ENCODE measurements at regions not wholly inside any gene's neighbourhood (a gene's known extent, or its start where the extent isn't known, plus 50 kb on each side); places are given as distances from the start of the nearest gene placed in this dataset.

DNA sequence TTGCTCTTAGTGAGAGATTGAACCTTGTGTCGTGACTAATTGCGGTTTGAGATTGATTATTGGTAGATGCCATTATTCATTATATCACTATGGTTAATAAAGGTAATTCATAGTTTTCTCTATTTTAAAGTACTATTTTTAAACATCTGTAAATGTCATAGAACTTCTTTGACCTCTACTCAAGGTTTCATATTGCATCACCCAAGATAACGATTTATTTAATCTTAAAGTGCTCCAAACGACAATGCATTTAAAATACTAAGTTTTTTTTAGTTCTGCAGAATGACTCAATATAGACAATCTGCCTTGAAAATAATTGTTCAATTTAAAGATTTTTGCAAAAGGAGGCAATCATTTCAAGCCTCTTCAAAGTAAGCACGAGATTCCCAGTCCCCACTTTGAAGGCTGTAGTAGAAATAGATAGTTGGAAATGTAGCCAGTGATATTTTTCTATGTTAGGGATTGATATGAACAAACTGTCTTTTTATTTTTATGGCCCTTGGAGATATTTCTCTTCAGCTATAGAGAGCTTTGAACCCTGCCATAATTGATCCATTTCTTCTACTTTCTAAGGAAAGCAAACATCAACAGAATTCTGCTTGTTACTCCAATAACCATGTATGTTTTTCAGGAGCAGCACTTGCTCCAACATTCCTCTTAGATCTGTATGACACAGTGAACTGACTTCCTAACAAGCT is 114.2 kb upstream of the PALMD start:
- Histone ChIP-seq H3K27ac (ENCODE audit: low read depth in 1 of 2, low read length in 2 of 2) (no peak overlapping the region), H3K4me1 (ENCODE audit: insufficient read depth, low read length) (no peaks in the 10 kb centered on the region), H3K36me3 (ENCODE audit: insufficient read depth, low read length) (no peaks in the 10 kb centered on the region), H3K9me3 (ENCODE audit: control insufficient read depth in 1 of 2, insufficient read depth in 1 of 2, low read length in 2 of 2) (no peaks in the 10 kb centered on the region), H3K4me3 (ENCODE audit: low read length) (no peak overlapping the region), H3K27me3 (ENCODE audit: control insufficient read depth in 1 of 2, insufficient read depth in 2 of 2, low read length in 2 of 2) (no peaks in the 10 kb centered on the region)
- no peaks in the 10 kb centered on the region for H3K36me3 Mint-ChIP-seq (ENCODE audit: low read depth)
- TF ChIP-seq, protein P1, sequence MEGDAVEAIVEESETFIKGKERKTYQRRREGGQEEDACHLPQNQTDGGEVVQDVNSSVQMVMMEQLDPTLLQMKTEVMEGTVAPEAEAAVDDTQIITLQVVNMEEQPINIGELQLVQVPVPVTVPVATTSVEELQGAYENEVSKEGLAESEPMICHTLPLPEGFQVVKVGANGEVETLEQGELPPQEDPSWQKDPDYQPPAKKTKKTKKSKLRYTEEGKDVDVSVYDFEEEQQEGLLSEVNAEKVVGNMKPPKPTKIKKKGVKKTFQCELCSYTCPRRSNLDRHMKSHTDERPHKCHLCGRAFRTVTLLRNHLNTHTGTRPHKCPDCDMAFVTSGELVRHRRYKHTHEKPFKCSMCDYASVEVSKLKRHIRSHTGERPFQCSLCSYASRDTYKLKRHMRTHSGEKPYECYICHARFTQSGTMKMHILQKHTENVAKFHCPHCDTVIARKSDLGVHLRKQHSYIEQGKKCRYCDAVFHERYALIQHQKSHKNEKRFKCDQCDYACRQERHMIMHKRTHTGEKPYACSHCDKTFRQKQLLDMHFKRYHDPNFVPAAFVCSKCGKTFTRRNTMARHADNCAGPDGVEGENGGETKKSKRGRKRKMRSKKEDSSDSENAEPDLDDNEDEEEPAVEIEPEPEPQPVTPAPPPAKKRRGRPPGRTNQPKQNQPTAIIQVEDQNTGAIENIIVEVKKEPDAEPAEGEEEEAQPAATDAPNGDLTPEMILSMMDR (IDR thresholded peaks at IDR 0.05), result no peak
- H3K27ac Mint-ChIP-seq, result no peak overlapping the region
- no peaks in the 10 kb centered on the region for H3K9me3 Mint-ChIP-seq
- H3K27me3 Mint-ChIP-seq, result peaks cover 15% of the 10 kb centered on the region
- no peak for ATAC-seq (ENCODE audit: poor library complexity)
- no peak for DNase-seq
- intact Hi-C loops (cut with DNase I, micrococcal nuclease), result no loop called here
- ChIA-PET POLR2A (no interaction called here), CTCF (no interaction called here)
- no peak overlapping the region for H3K4me3 Mint-ChIP-seq
- no peaks in the 10 kb centered on the region for H3K4me1 Mint-ChIP-seq (ENCODE audit: low read depth)

DNA sequence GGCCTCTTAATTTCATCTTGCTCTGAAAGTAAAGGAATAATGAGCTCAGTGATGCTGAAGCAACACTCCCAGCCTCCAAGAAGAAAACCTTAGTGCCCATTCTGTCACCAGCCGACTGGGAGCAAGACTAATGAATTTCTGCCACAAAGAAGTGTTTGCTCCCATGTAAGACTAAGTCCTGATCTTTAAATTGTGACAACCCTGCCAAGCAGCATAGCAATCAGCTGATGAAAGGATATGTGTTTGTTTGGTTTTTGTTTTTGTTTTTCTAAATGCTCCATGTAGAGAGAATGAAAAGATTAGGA is 113.7 kb upstream of the PALMD start:
- peaks cover 15% of the 10 kb centered on the region for H3K27me3 Mint-ChIP-seq
- ChIA-PET CTCF (no interaction called here), POLR2A (no interaction called here)
- H3K4me3 ChIP-seq (ENCODE audit: low read length), result no peak overlapping the region
- no peaks in the 10 kb centered on the region for H3K4me1 ChIP-seq (ENCODE audit: insufficient read depth, low read length)
- ATAC-seq (ENCODE audit: poor library complexity) (no peak), DNase-seq (no peak)
- no peaks in the 10 kb centered on the region for H3K9me3 Mint-ChIP-seq
- H3K27me3 ChIP-seq (ENCODE audit: control insufficient read depth in 1 of 2, insufficient read depth in 2 of 2, low read length in 2 of 2), result no peaks in the 10 kb centered on the region
- TF ChIP-seq, protein P1 (IDR thresholded peaks at IDR 0.05), result no peak
- H3K27ac Mint-ChIP-seq, result no peak overlapping the region
- no peak overlapping the region for H3K27ac ChIP-seq (ENCODE audit: low read depth in 1 of 2, low read length in 2 of 2)
- H3K36me3 Mint-ChIP-seq (ENCODE audit: low read depth), result no peaks in the 10 kb centered on the region
- no peaks in the 10 kb centered on the region for H3K36me3 ChIP-seq (ENCODE audit: insufficient read depth, low read length)
- intact Hi-C loops (cut with DNase I, micrococcal nuclease), result no loop called here
- H3K4me1 Mint-ChIP-seq (ENCODE audit: low read depth), result no peaks in the 10 kb centered on the region
- no peak overlapping the region for H3K4me3 Mint-ChIP-seq
- no peaks in the 10 kb centered on the region for H3K9me3 ChIP-seq (ENCODE audit: control insufficient read depth in 1 of 2, insufficient read depth in 1 of 2, low read length in 2 of 2)

DNA sequence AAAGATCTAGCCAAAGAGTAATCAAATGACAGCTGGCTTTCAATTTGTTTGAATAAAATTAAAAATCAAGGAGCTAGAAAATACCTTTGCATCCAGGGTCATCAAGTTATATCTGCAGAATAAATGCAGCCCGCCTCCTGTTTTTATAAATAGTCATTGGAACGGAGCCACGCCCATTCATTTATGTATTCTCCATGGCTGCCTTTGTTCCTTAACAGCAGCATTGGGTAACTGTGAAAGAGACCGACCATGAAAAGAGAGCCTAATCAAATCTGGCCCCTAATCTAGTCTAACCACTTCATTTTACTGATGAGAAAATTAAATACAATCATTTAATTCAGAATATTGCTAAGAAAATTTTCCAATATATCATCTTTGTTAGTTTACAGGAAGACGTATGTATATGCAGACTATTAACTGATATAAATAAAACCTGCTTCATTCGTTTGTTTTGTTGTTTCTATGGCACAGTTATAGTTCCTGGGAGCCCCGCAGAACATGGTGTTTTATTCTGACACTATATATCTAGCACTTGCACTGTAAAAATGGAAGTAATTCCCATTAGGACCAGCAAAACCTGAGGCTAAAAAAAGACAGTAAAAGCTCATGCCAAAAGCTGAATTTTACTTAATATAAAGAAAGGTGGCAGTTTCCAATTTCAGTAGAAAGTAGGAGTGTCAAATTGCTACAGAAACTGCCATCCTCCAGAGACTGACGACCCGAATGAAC is 111.8 kb upstream of the PALMD start:
- H3K4me1 ChIP-seq (ENCODE audit: insufficient read depth, low read length), result no peaks in the 10 kb centered on the region
- DNase-seq, result no peak
- no peak overlapping the region for H3K27ac ChIP-seq (ENCODE audit: low read depth in 1 of 2, low read length in 2 of 2)
- POLR2A ChIA-PET, result no interaction called here
- Mint-ChIP-seq H3K27ac (no peak overlapping the region), H3K4me1 (ENCODE audit: low read depth) (no peaks in the 10 kb centered on the region), H3K36me3 (ENCODE audit: low read depth) (no peaks in the 10 kb centered on the region), H3K4me3 (no peak overlapping the region), H3K27me3 (peaks cover 11% of the 10 kb centered on the region), H3K9me3 (no peaks in the 10 kb centered on the region)
- intact Hi-C loops (cut with DNase I, micrococcal nuclease), result no loop called here
- H3K4me3 ChIP-seq (ENCODE audit: low read length), result no peak overlapping the region
- no peaks in the 10 kb centered on the region for H3K27me3 ChIP-seq (ENCODE audit: control insufficient read depth in 1 of 2, insufficient read depth in 2 of 2, low read length in 2 of 2)
- TF ChIP-seq, protein P1 (IDR thresholded peaks at IDR 0.05), result no peak
- no peaks in the 10 kb centered on the region for H3K9me3 ChIP-seq (ENCODE audit: control insufficient read depth in 1 of 2, insufficient read depth in 1 of 2, low read length in 2 of 2)
- CTCF ChIA-PET, result no interaction called here
- no peaks in the 10 kb centered on the region for H3K36me3 ChIP-seq (ENCODE audit: insufficient read depth, low read length)
- no peak for ATAC-seq (ENCODE audit: poor library complexity)

Data from CD4-positive, alpha-beta T cell (primary cell).